HG03097 (cell line): ENCODE measurements at regions not wholly inside any gene's neighbourhood (a gene's known extent, or its start where the extent isn't known, plus 50 kb on each side); places are given as distances from the start of the nearest gene placed in this dataset.

ENCODE experiments used
- ATAC-seq: cut with Tn5 transposase; IDR thresholded peaks from one replicate; pipeline ENCODE4 v1.9.1; 2021; ENCODE audit not compliant: unreplicated experiment, low FRiP score

DNA sequence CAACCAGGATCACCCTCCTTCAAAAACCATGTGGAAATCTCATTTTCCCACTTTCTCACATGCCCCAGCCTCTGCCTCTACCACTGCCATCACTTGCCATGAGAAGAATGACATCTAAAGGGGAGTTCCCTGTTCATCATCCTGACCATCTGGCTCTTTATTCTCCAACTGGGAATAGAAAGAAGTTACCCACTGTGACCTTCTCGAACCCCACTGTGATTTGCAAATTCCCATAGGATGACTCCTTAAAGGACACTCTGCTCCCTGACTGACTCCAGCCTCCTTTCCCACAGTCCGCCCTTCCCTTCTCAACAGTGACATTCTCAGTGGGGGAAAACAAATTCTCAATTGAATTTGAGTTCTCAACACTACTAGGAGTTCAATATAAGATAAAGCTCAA is 440.5 kb downstream of the NR2F2 start:
- ATAC-seq, result no peak

- ATAC-seq, result no peak
These were observed 443.7 kb downstream of the NR2F2 start for GRCh38 chr15:96774216-96774615.

- ATAC-seq, result no peak
These were observed 453.2 kb downstream of the NR2F2 start for GRCh38 chr15:96783746-96784145.

DNA sequence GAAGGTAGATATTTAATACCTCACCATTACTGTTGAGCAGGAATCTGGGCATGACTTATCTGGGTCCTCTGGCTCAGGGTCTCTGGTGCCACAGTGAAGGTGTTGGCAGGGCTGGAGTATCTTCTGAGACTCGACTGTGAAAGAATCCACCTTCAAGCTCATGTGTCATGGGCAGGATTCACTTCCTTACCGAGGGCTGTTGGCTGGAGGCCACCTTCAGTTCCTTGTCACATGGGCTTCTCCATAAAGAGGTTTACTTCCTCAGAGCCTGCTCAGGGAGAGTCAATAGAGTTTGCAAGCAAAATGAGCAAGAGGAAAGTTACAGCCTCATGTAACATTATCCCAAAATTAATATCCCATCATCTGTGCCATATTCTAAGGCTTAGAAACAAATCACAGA is 459.5 kb downstream of the NR2F2 start:
- no peak for ATAC-seq

DNA sequence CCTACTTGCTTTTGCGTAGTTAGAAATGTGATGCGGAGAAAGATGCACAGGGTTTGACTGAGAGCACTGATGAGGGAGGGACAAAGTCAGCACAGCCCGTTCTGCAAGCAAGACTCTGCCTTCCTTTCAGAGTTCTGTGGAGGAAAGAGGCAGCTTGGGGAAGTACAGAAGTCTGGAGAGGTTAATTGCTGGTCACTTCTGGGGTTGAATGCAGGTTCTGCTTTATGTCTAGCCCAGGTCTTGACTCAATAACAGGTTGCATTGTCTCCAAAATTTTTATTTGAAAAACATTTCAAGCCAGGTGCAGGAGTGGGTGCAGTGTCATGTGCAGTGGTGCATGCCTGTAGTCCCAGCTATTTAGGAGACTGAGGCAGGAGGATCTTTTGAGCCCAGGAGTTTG is 461.7 kb downstream of the NR2F2 start:
- no peak for ATAC-seq

- ATAC-seq, result no peak
These were observed 466.3 kb downstream of the NR2F2 start for GRCh38 chr15:96796841-96797240.

DNA sequence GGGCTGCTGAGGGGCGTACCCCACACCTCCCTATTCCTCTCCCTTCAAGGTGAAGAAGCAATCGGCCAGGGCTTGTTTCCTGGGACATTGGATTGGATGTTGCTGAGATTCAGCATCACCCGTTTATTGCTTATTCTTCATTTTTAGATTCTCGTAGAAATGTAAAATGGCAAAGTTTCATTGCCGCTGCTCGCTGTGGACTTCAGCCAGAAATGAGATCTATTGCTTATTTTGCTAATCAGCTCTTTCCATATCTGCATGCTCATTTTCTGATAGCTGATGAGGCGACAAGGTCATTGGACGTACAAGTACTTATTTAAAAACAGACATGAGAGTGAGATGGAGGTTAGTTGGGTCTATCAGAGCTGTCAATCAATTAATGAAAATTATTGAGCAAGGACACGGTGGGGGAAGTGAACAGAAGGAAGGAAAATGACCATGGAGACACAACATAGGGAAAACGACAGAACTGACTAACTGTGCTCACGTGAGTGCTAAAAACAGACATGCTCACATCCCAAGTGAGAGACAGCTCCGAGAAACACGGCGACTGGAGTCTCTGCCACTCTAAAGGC is 471.2 kb downstream of the NR2F2 start:
- no peak for ATAC-seq

GRCh38 chr15:96802611-96803255 is 472.2 kb downstream of the NR2F2 start:
- ATAC-seq, result no peak

DNA sequence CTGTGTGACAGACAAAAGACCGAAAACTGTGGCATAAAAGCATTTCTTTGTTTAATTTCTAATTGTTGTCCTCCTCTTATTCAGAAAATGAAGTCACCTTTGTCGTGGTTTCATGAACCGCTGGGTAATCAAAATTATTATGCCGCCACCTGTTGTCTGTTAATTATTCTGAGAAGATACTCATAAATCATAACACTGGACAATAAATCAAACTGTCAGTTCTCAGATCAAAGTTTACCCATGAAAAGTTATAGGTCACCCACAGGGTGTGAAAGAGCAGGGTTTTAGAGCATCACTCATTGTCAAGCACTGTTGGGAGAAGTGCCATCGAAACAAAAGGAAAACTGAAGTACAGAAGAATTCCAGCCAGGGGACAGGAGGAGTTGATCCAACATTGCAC is 474.3 kb downstream of the NR2F2 start:
- no peak for ATAC-seq

GRCh38 chr15:96807361-96807760 is 476.9 kb downstream of the NR2F2 start:
- no peak for ATAC-seq

GRCh38 chr15:96817900-96818299 is 487.4 kb downstream of the NR2F2 start:
- ATAC-seq, result no peak

GRCh38 chr15:96818861-96819260 is 488.4 kb downstream of the NR2F2 start:
- no peak for ATAC-seq

GRCh38 chr15:96827981-96828380 is 497.5 kb downstream of the NR2F2 start:
- no peak for ATAC-seq

GRCh38 chr15:96837241-96837970 is 506.9 kb downstream of the NR2F2 start:
- ATAC-seq, result no peak

DNA sequence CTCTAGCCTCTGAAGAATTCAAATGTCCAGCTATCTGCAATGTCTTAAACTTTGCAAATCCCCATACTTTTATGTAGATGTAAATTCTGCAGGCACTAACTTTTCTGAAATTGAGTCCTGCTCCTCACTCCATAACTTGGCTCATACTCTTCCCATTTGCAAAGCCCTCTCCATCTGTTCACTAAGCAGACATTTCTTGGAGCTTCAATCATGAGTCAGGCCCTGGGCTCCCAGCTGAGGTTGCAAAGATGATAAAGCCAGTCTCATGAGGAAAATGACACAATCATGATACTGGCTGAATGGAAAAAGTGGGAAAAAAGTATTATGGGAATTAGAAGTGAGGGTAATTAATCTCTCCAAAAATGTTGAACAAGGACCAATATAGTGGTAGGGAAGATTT is 507.6 kb downstream of the NR2F2 start:
- no peak for ATAC-seq

DNA sequence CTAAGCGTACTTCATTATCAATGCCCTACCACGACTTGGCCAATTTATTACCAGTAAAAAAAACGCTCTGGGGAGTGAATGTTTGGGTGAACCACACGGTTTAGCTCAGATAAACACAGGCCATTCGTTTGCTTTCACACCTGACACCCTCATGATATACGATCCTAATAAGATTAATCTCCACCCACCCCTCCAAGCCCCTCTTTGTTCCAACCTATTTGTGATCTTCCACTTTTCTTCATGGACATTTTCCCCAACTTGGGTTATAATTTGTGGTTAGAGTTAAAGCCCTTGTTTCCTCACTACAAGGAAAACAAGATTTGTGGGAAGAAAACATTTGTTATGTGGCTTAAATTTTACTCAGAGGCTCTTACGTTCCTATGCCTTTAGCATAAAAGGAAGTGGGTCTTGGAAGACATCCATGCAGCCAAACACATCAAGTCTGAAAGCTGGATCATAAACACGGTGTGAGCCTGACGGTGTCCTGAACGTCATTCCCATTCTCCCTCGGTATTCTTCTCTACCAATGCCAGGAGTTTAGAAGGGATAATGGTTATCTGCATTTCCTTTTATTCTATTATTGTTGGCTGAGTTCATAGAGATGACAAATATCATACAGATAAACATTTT is 518.9 kb downstream of the NR2F2 start:
- ATAC-seq, result no peak

DNA sequence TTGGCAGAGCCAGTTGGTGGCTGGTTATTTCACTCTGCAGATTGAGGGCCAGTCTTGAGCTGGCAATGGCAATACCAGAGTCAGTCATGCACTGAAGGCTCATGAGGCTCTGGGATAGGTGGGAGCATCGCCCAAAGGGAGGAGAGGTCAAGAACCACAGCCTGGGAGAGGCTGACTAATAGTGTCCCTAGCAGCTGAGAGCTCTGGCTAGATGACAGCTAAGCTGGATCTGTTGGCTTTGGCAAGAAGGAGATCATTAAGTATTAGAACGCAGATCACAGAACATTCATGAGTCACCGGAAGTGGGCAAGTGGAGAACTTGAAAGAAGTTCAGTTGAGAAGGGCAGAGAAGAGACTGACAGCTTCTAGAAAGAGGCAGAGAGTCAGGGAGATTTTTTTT is 521.1 kb downstream of the NR2F2 start:
- no peak for ATAC-seq

DNA sequence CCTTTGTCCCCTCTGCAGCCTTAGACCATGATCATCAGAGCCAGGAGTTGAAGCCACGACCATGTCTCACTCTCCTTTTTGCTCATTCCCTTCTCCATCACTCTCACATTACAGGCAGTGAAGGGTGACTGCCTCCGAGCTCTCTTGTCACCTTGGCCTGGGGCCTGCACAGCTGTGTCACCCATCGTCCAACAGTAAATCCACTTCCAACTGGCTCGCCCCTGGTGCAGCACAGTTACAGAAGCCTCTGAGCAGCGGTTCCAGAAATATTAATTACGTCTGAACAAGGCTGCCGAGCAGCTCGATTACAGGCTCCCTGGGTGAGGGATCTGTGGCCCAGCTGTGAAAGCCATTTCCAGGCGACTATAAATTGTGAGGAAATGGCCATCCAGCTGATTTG is 528.2 kb downstream of the NR2F2 start:
- no peak for ATAC-seq

DNA sequence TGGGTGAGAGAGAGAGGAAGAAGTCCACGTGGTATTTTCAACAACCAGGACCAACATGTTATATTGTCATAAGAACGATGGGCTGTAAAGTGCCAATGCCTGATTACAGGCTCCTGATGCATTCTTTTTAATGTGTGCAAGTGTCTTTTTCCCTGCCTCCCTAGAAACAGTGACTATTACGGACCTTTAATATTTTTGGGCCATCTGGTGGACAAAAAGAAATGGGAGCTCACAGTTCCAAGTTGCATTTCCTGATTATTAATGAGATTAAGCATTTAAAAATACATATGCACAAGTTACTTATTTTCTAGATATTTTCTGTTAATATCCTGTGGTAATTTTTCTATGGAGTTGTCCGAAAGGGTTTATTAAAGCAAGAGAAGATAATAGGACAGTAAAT is 530.2 kb downstream of the NR2F2 start:
- ATAC-seq, result no peak

GRCh38 chr15:96867992-96868391 is 537.5 kb downstream of the NR2F2 start:
- ATAC-seq, result no peak

DNA sequence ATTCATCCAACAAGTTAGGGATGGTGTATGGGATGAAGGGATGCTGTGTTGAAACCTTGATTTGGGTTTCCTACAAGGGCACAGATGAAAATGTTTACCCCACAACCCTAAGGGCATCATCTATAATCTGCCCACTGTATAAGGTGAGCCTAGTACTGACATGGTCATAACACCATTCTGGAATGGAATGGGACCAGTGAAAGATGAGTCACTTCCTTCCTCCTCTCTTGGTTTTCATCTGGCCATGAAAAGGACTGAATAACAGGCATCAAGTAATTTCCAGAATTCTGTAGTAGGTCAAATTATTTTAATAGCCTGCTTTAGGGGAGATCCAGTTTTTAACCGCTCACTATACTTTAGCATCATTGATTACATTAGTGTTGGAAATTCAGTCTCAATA is 538.6 kb downstream of the NR2F2 start:
- no peak for ATAC-seq

GRCh38 chr15:96869790-96870189 is 539.3 kb downstream of the NR2F2 start:
- ATAC-seq, result no peak
